Mucosa of descending colon (tissue), 3 donors: ENCODE measurements at regions not wholly inside any gene's neighbourhood (a gene's known extent, or its start where the extent isn't known, plus 50 kb on each side); places are given as distances from the start of the nearest gene placed in this dataset.
"Not testable (repeated sequence)": the region's sequence is repeated elsewhere in the genome, so short reads cannot be mapped to it uniquely, and the experiment has no call there.

Experiments
- ATAC-seq: fragments of 200-7000 bp; cut with Tn5 transposase; one replicate; pipeline ENCODE4 v1.9.1; 2020; ENCODE audit warnings: mild to moderate bottlenecking, moderate library complexity
- DNase-seq, 3 donors: peaks; one replicate each; pipeline ENCODE4 v3.0.0-alpha.2; 2020
- H3K36me3 ChIP-seq: fragments of 200-600 bp; one replicate; pipeline ENCODE4 v1.8.0; 2021; ENCODE audit warnings: low read depth, mild to moderate bottlenecking
- H3K4me1 ChIP-seq: fragments of 200-600 bp; one replicate; pipeline ENCODE4 v1.8.0; 2021; ENCODE audit warnings: low read depth, mild to moderate bottlenecking
- H3K4me3 ChIP-seq: fragments of 200-600 bp; one replicate; pipeline ENCODE4 v1.8.0; 2021; ENCODE audit warnings: mild to moderate bottlenecking
- H3K9me3 ChIP-seq: fragments of 200-600 bp; one replicate; pipeline ENCODE4 v1.8.0; 2021; ENCODE audit warnings: mild to moderate bottlenecking
- CTCF ChIP-seq: fragments of 200-600 bp; IDR thresholded peaks from one replicate; pipeline ENCODE4 v1.8.0; 2022; ENCODE audit warnings: antibody characterized with exemption, mild to moderate bottlenecking
- intact Hi-C, 2 donors: fragments of 100-400 bp; cut with DNase I in 1 of 2; cut with micrococcal nuclease in 1 of 2; formaldehyde crosslinking; loops; one replicate each; pipeline versions ENCODE4 v1.11.0 to v1.11.1; 2022; cut with DNase I, micrococcal nuclease
- donor health status: DM: no; HTN: no; CAD: no; lungs with moderate emphysema.
- donor health status: DM: no; HTN: no; CAD: no.
- donor health status: DM: no; HTN: yes; CAD: no.

DNA sequence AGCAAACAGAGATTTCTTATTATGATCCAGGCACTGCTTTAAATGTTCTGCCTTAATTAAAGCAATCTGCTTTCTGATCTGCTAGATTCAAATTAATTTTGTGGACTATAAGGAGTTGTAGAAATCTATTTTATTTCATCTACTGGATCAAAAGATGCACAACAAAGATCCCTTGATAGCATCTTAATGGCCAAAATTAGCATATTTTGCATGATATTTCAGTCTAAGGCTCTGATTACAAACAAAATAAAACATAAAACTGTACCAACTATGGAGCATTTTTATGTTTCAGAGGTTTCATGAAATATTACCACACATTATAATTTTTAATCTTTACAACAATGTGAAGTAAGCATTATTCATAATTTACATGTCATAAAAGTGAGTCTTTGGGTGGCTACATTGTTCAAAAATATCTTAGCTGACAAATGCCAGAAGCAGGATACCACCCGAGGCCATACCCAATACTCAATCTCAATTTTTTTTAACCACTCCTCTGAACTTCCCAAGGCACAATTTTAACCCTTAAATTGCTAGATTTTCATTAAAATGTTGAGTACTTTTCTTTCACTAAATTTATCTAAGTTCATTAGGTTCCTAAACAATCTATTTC, 929.5 kb downstream of the KCNA4 start:
- DNase-seq (no peak), ATAC-seq (no peak)
- no peak for TF ChIP-seq CTCF
- Histone ChIP-seq H3K9me3 (no peaks in the 10 kb centered on the region), H3K4me3 (no peak overlapping the region), H3K4me1 (no peaks in the 10 kb centered on the region), H3K36me3 (no peaks in the 10 kb centered on the region)
- intact Hi-C loops, result no loop called here

DNA sequence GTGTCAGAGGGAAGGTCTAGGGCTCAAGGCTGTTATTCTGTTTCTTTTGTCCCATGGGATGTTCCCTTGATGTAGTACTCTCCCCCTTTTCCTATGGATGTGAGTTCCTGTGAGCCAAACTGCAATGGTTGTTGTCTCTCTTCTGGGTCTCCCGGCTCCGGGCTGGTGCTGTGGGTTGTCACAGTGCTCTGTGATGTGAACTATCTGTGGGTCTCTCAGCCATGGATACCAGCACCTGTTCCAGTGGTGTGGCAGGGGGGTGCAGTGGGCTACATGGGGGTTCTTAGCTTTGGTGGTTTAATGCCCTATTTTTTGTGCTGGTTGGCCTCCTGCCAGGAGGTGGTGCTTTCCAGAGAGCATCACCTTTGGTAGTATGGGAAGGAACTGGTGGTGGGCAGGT, 941.1 kb downstream of the KCNA4 start:
- Histone ChIP-seq H3K4me1 (no peaks in the 10 kb centered on the region), H3K9me3 (peaks cover 7% of the 10 kb centered on the region), H3K36me3 (no peaks in the 10 kb centered on the region), H3K4me3 (no peak overlapping the region)
- ATAC-seq (no peak), DNase-seq (no peak)
- no peak for TF ChIP-seq CTCF
- intact Hi-C loops, result no loop called here

- no peaks in the 10 kb centered on the region for H3K36me3 ChIP-seq
- intact Hi-C loops, result no loop called here
- no peaks in the 10 kb centered on the region for H3K4me1 ChIP-seq
- no peak overlapping the region for H3K4me3 ChIP-seq
- DNase-seq (no peak), ATAC-seq (no peak)
- TF ChIP-seq CTCF, result no peak
- no peaks in the 10 kb centered on the region for H3K9me3 ChIP-seq
Measured at GRCh38 chr11:29063630-29064361, 953.0 kb downstream of the KCNA4 start.

DNA sequence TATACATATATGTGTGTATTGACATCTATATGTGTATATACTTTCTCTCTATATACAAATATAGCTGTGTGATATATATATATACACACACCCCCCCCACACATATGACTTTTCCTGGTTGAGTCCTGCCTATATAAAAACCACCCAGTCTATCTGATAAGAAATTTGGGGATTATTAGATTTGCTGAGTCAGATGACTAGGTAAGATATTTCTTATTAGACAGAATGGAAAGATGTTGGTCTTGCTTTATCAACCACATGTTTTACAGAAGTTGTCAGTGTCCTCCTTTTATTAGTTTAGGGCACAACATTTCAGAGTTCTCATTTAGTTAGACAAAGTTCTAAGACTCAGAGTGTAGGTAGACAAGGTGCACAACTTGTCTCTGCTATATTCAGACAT, 953.3 kb downstream of the METTL15 start:
- Histone ChIP-seq H3K36me3 (no peaks in the 10 kb centered on the region), H3K4me3 (no peak overlapping the region), H3K4me1 (no peaks in the 10 kb centered on the region), H3K9me3 (no peaks in the 10 kb centered on the region)
- intact Hi-C loops, result no loop called here
- TF ChIP-seq CTCF, result no peak
- ATAC-seq (no peak), DNase-seq (no peak)

- intact Hi-C loops, H3K9me3 ChIP-seq, ATAC-seq, H3K4me3 ChIP-seq, H3K36me3 ChIP-seq, DNase-seq, H3K4me1 ChIP-seq: not testable (repeated sequence)
Measured at GRCh38 chr11:29056487-29056886, 948.3 kb downstream of the METTL15 start.

GRCh38 chr11:29051935-29052334, 943.7 kb downstream of the METTL15 start:
- no peaks in the 10 kb centered on the region for H3K36me3 ChIP-seq
- H3K9me3 ChIP-seq, result no peaks in the 10 kb centered on the region
- H3K4me3 ChIP-seq, result no peak overlapping the region
- ATAC-seq (no peak), DNase-seq (no peak)
- TF ChIP-seq CTCF, result no peak
- no peaks in the 10 kb centered on the region for H3K4me1 ChIP-seq
- intact Hi-C loops, result no loop called here

DNA sequence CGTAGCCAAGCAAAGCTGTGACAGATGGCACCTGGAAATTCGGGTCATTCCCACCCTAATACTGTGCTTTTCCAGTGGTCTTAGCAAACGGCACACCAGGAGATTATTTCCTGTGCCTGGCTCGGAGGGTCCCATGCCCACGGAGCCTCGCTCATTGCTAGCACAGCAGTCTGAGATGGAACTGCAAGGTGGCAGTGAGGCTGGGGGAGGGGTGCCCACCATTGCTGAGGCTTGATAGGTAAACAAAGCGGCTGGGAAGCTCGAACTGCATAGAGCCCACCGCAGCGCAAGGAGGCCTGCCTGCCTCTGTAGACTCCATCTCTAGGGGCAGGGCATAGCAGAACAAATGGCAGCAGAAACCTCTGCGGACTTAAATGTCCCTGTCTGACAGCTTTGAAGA, 942.8 kb downstream of the METTL15 start:
- H3K4me3 ChIP-seq, intact Hi-C loops, ATAC-seq, H3K36me3 ChIP-seq, H3K9me3 ChIP-seq, H3K4me1 ChIP-seq: not testable (repeated sequence)
- peak in 1 of 3 donors; percentile 14 for DNase-seq
